Thoracic aorta (tissue), 2 donors: ENCODE measurements at regions not wholly inside any gene's neighbourhood (a gene's known extent, or its start where the extent isn't known, plus 50 kb on each side); places are given as distances from the start of the nearest gene placed in this dataset.

Source experiments
- ATAC-seq: fragments of 150-250 bp; one replicate; pipeline ENCODE4 v1.8.0; 2017; ENCODE audit warnings: low read depth; ENCODE audit not compliant: insufficient number of reproducible peaks, low FRiP score
- DNase-seq: peaks from one replicate; pipeline ENCODE4 v3.0.0-alpha.2; 2020; ENCODE audit warnings: low spot score
- H3K27ac ChIP-seq, 2 donors: fragments of 200-600 bp; sonication (generic); 1 replicate in 1 of 2; 2 replicates in 1 of 2; pipeline ENCODE4 v1.5.1; 2016; ENCODE audit warnings: mild to moderate bottlenecking in 2 of 2, moderate library complexity in 2 of 2
- H3K27me3 ChIP-seq: fragments of 200-600 bp; sonication (generic); replicated peaks from 2 replicates; pipeline ENCODE4 v1.6.0; 2016; ENCODE audit warnings: mild to moderate bottlenecking; ENCODE audit not compliant: insufficient read depth
- H3K36me3 ChIP-seq: fragments of 200-600 bp; sonication (generic); one replicate; pipeline ENCODE4 v1.5.1; 2016
- H3K4me1 ChIP-seq, 2 donors: fragments of 200-600 bp; sonication (generic); 1 replicate in 1 of 2; 2 replicates in 1 of 2; pipeline versions ENCODE4 v1.5.1 to v1.6.0; 2016; ENCODE audit warnings: low read depth in 2 of 2, mild to moderate bottlenecking in 1 of 2; ENCODE audit not compliant: control insufficient read depth in 1 of 2
- H3K4me3 ChIP-seq: fragments of 200-600 bp; sonication (generic); 2 replicates; pipeline ENCODE4 v1.5.1; 2016; ENCODE audit warnings: mild to moderate bottlenecking
- H3K9me3 ChIP-seq: fragments of 200-600 bp; sonication (generic); 2 replicates; pipeline ENCODE4 v1.5.1; 2016
- TF ChIP-seq, protein P1 (sequence below): fragments of 200-600 bp; sonication (generic); IDR thresholded peaks from one replicate; pipeline ENCODE4 v1.5.1; 2019; ENCODE audit warnings: antibody characterized with exemption

DNA sequence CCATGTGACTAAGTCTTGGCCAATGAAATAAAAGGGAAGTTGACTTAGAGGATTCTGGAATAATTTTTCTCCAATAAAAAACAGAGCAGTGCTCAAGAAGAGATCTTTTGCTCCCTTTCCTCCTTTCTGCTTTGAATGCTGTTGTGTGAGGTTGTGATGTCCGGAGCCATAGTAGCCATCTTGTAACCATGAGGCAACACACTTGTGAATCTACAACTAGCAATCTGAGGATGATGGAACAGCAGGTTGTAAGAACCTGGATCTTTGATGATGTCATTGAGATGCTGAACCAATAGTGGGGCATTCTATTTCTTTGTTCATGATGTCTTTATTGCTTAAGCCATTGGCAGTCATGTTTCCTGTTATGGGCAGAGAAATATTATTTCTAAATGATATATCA lies 230.0 kb upstream of the SRRM4 start:
- no peaks in the 10 kb centered on the region for H3K36me3 ChIP-seq
- H3K27me3 ChIP-seq, result no peaks in the 10 kb centered on the region
- ATAC-seq, result no peak
- TF ChIP-seq, protein P1, sequence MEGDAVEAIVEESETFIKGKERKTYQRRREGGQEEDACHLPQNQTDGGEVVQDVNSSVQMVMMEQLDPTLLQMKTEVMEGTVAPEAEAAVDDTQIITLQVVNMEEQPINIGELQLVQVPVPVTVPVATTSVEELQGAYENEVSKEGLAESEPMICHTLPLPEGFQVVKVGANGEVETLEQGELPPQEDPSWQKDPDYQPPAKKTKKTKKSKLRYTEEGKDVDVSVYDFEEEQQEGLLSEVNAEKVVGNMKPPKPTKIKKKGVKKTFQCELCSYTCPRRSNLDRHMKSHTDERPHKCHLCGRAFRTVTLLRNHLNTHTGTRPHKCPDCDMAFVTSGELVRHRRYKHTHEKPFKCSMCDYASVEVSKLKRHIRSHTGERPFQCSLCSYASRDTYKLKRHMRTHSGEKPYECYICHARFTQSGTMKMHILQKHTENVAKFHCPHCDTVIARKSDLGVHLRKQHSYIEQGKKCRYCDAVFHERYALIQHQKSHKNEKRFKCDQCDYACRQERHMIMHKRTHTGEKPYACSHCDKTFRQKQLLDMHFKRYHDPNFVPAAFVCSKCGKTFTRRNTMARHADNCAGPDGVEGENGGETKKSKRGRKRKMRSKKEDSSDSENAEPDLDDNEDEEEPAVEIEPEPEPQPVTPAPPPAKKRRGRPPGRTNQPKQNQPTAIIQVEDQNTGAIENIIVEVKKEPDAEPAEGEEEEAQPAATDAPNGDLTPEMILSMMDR, result no peak
- H3K27ac ChIP-seq, result no peak overlapping the region
- DNase-seq, result no peak
- no peaks in the 10 kb centered on the region for H3K9me3 ChIP-seq
- no peak overlapping the region for H3K4me3 ChIP-seq
- no peaks in the 10 kb centered on the region for H3K4me1 ChIP-seq

DNA sequence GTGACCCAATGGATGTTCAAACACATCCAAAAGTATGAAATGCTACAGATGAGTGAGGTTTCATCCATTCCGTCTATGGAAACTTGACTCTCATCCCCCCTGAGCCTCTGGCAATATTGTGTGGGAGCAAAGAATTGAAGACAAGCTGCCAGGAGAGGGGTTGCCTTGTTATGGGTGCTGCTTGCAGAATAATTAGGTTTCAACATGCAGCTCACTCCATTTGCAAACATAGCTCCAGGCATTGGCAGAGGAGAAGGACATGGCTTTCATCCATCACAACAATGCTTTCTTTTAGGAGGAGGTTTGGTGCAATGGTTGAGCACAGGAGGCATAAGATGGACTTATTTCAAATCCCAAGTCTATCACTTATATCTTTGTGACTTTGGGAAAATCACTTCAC lies 220.7 kb upstream of the SRRM4 start:
- ATAC-seq, result no peak
- Histone ChIP-seq H3K4me3 (no peak overlapping the region), H3K4me1 (no peaks in the 10 kb centered on the region), H3K9me3 (no peaks in the 10 kb centered on the region), H3K36me3 (no peaks in the 10 kb centered on the region), H3K27ac (no peak overlapping the region), H3K27me3 (no peaks in the 10 kb centered on the region)
- DNase-seq, result no peak
- TF ChIP-seq, protein P1, result no peak

GRCh38 chr12:118763234-118763633 lies 218.1 kb upstream of the SRRM4 start:
- H3K27me3 ChIP-seq, result no peaks in the 10 kb centered on the region

DNA sequence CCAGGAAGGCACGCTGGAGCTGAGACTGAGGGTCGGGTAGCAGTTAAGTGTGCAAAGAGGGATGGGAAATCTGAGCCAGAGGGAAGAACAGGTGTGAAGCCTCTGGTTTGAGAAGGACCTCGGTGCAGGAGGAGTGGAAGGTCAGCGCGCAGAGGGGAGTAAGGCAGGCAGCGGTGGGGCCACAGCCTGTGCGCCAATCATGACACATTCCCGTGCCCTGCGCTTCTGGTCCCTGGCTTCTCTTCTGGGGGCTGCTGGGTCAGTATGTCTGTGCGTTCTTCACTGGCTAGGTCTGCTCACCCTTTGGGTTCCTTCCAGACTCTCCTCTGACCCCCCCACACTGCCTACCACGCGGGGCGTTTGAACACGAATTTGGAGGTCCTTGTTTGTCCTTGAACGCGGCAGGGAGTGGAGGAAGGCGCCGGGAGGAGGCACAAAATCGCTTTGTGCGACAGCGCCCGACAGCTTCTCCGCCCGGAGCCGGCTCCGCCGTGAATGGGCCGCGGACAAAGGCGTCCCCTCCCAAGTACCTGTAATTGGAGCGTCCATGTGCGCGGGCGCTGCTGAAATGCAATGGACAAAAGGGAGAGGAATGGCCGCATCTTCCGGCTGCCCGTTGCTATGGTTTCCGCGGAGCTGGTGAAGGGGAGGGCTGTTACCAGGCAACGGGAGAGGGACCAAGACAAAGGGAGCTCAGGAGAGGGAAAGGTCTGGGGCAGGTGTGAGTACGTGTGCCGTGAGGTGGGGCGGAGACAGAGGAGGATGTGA lies 207.2 kb upstream of the SRRM4 start:
- no peaks in the 10 kb centered on the region for H3K9me3 ChIP-seq
- no peaks in the 10 kb centered on the region for H3K4me1 ChIP-seq
- TF ChIP-seq, protein P1, result no peak
- no peaks in the 10 kb centered on the region for H3K36me3 ChIP-seq
- H3K4me3 ChIP-seq, result no peak overlapping the region
- no peaks in the 10 kb centered on the region for H3K27me3 ChIP-seq
- no peak overlapping the region for H3K27ac ChIP-seq
- DNase-seq, result no peak
- ATAC-seq, result no peak

More at GRCh38 chr12:118763234-118763633, 218.1 kb upstream of the SRRM4 start:
- Histone ChIP-seq H3K36me3 (no peaks in the 10 kb centered on the region), H3K9me3 (no peaks in the 10 kb centered on the region), H3K27ac (no peak overlapping the region), H3K4me1 (no peaks in the 10 kb centered on the region), H3K4me3 (no peak overlapping the region)
- ATAC-seq, result no peak
- TF ChIP-seq, protein P1, result no peak
- DNase-seq, result no peak

DNA sequence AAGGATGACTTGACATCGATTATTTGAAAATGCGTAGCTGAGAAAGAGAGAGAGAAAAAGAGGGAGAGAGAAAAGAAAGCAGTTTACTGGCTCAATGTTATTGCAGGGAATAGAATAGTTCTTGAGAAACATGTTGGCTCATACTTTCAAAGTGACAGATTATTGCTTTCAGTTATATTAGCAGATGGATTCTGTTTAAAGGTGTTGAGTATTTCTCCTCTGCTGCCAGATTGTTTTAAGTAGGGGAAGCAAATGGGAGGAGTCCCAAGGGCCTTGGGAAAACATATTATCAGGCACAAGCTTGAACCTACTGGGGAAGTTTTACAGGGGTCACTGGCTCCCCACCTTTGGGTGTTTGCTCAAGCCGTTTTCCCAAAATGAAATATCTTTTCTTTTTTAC lies 203.8 kb upstream of the SRRM4 start:
- Histone ChIP-seq H3K4me1 (no peaks in the 10 kb centered on the region), H3K27ac (no peak overlapping the region), H3K36me3 (no peaks in the 10 kb centered on the region), H3K4me3 (no peak overlapping the region), H3K9me3 (no peaks in the 10 kb centered on the region), H3K27me3 (no peaks in the 10 kb centered on the region)
- DNase-seq, result no peak
- ATAC-seq, result no peak
- TF ChIP-seq, protein P1, result no peak
